ENCODE measurements at regions not wholly inside any gene's neighbourhood (a gene's known extent, or its start where the extent isn't known, plus 50 kb on each side); places are given as distances from the start of the nearest gene placed in this dataset.

DNA sequence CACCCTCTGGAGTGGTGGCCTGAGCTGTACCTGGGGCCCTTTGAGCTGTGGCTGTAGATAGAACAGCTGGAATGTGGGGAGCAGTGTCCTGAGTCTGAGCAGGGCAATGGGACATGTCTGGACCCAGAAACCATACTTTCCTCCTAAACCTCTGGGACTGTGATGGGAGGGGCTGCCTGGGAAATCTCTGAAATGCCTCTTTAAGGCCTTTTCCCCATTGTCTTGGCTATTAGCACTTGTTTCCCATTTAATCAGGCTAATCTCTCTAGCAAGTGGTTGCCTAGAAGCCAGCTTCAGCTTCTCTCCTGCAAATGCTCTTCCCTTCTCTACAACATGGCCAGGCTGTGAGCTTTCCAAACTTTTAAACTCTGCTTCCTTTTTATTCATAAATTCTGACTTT lies 58.5 kb upstream of the SPATA16 start:
- TF ChIP-seq NR2C2 (CRISPR knock-in tag; IDR thresholded peaks at IDR 0.05; ENCODE audit: borderline replicate concordance) = no peak
- TF ChIP-seq SP2 (CRISPR knock-in tag; IDR thresholded peaks at IDR 0.05) = no peak
- no peak for TF ChIP-seq HOXA5 (CRISPR knock-in tag; IDR thresholded peaks at IDR 0.05)
- TF ChIP-seq TBX2 (CRISPR knock-in tag; IDR thresholded peaks at IDR 0.05; ENCODE audit: borderline replicate concordance) = no peak
- no peak for TF ChIP-seq EP300 (IDR thresholded peaks at IDR 0.05; ENCODE audit: low read depth in 2 of 2, low read length in 2 of 2)
- no peak for TF ChIP-seq EP300 (CRISPR knock-in tag; IDR thresholded peaks at IDR 0.05; ENCODE audit: borderline replicate concordance)
- no peak for TF ChIP-seq ZNF274 (CRISPR knock-in tag; IDR thresholded peaks at IDR 0.05)
- TF ChIP-seq, protein P1, sequence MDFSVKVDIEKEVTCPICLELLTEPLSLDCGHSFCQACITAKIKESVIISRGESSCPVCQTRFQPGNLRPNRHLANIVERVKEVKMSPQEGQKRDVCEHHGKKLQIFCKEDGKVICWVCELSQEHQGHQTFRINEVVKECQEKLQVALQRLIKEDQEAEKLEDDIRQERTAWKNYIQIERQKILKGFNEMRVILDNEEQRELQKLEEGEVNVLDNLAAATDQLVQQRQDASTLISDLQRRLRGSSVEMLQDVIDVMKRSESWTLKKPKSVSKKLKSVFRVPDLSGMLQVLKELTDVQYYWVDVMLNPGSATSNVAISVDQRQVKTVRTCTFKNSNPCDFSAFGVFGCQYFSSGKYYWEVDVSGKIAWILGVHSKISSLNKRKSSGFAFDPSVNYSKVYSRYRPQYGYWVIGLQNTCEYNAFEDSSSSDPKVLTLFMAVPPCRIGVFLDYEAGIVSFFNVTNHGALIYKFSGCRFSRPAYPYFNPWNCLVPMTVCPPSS (IDR thresholded peaks at IDR 0.05) = no peak

Measured in HepG2 (cell line).